ENCODE measurements at regions not wholly inside any gene's neighbourhood (a gene's known extent, or its start where the extent isn't known, plus 50 kb on each side); places are given as distances from the start of the nearest gene placed in this dataset.

DNA sequence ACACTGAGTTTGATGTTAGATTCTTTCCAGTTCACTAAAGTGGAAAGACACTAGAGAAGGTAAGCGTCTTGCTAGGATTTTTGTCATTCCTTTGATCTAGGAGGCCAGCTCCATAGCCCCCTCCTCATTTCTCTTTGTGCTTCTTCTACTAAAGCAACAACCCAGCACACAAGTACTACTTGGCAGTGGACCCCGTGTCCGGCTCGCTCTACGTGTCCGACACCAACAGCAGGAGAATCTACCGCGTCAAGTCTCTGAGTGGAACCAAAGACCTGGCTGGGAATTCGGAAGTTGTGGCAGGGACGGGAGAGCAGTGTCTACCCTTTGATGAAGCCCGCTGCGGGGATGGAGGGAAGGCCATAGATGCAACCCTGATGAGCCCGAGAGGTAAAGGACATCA, 76.6 kb upstream of the WWC1 start:
- no peaks in the 10 kb centered on the region for H4K20me1 ChIP-seq (replicated peaks; ENCODE audit: control insufficient read depth, extremely low read depth, insufficient read depth, low read length)
- peaks cover 8% of the 10 kb centered on the region for H3K4me1 ChIP-seq (ENCODE audit: control insufficient read depth, extremely low read depth, insufficient read depth, low read length)
- dilution Hi-C loops (cut with MboI; ENCODE audit: extremely low pct_ligation_motif_present, low sequenced_read_pairs) (no loop called here), intact Hi-C loops (cut with micrococcal nuclease) (no loop called here)
- BruUV-seq (replicated peaks), result no TSS peak
- FAIRE-seq, result no peak
- peaks cover 0 to 6% of the 10 kb centered on the region in 2 experiments for H3K27me3 ChIP-seq (ENCODE audit: control insufficient read depth in 2 of 2, insufficient read depth in 2 of 2, low read length in 2 of 2)
- no peak overlapping the region for H3K4me3 ChIP-seq (replicated peaks in 1 of 3; ENCODE audit: insufficient read depth in 1 of 3, low read depth in 1 of 3, low read length in 3 of 3)
- H3K9ac ChIP-seq (replicated peaks; ENCODE audit: extremely low read depth, insufficient read depth, low read length), result no peak overlapping the region
- ChIA-PET POLR2A (no interaction called here), CTCF (no interaction called here)
- H3K9me3 ChIP-seq (replicated peaks; ENCODE audit: control insufficient read depth, insufficient read depth, low read length), result no peaks in the 10 kb centered on the region
- H2AFZ ChIP-seq (ENCODE audit: low read depth, low read length), result no peak overlapping the region
- DNase-seq (ENCODE audit: low read depth, low spot score), result no peak
- no peak for TF ChIP-seq GATA2 (IDR thresholded peaks at IDR 0.05; ENCODE audit: insufficient read depth, insufficient read length, low read depth, low read length)
- no peak for TF ChIP-seq MYC (IDR thresholded peaks at IDR 0.05; ENCODE audit: low read depth, low read length)
- TF ChIP-seq FOS (IDR thresholded peaks at IDR 0.05; ENCODE audit: borderline replicate concordance, insufficient read depth, low read length), result no peak
- TF ChIP-seq CTCF (IDR thresholded peaks at IDR 0.05; ENCODE audit: extremely low read depth in 1 of 2, insufficient read depth in 1 of 2, low read depth in 1 of 2, low read length in 2 of 2), result no peak
- no peak for TF ChIP-seq POLR2A (IDR thresholded peaks at IDR 0.05; ENCODE audit: low read depth, low read length)
- TF ChIP-seq POLR2AphosphoS5 (IDR thresholded peaks at IDR 0.05; ENCODE audit: insufficient read depth, low read depth, low read length), result no peak
- no peak for TF ChIP-seq EZH2 (IDR thresholded peaks at IDR 0.05; ENCODE audit: borderline replicate concordance, low read depth, low read length, severe bottlenecking)
- no peak for TF ChIP-seq MAX (IDR thresholded peaks at IDR 0.05; ENCODE audit: insufficient read depth, insufficient read length)
- TF ChIP-seq JUN (IDR thresholded peaks at IDR 0.05; ENCODE audit: borderline replicate concordance, insufficient read depth, insufficient read length, low read depth), result no peak
- H3K79me2 ChIP-seq (ENCODE audit: control insufficient read depth, insufficient read depth, low read length), result no peaks in the 10 kb centered on the region
- H3K36me3 ChIP-seq (ENCODE audit: control insufficient read depth in 2 of 2, extremely low read depth in 1 of 2, insufficient read depth in 2 of 2, low read length in 2 of 2), result no peaks in the 10 kb centered on the region
- no peaks in the 10 kb centered on the region for H3K9me1 ChIP-seq (replicated peaks; ENCODE audit: control insufficient read depth, extremely low read depth, insufficient read depth, low read length)
- H3K4me2 ChIP-seq (ENCODE audit: insufficient read depth, low read length), result no peak overlapping the region
- H3K27ac ChIP-seq (ENCODE audit: insufficient read depth, low read depth, low read length), result no peak overlapping the region

Data from endothelial cell of umbilical vein (primary cell).